MCF 10A (cell line): ENCODE measurements at regions not wholly inside any gene's neighbourhood (a gene's known extent, or its start where the extent isn't known, plus 50 kb on each side); places are given as distances from the start of the nearest gene placed in this dataset.
A peak's percentile ranks its signal among the peaks of the same experiment; 100 is the strongest.

ENCODE experiments used
- BruUV-seq: library from RNA; stranded (reverse); fragments of 400-500 nt; replicated peaks from 2 replicates; lab custom pipeline; 2021; lab: Mats Ljungman, UMichigan
- CTCF ChIA-PET: fragments of 300-600 bp; sonication (Branson Sonifier 250); formaldehyde crosslinking; extraction: SDS; loops from one replicate; lab custom pipeline; 2021; ENCODE audit warnings: antibody characterized with exemption, inconsistent platforms; lab: Yijun Ruan, JAX
- POLR2A ChIA-PET: fragments of 300-600, 350-650 bp; sonication (Branson Sonifier 250); formaldehyde crosslinking; extraction: SDS; loops from one replicate; lab custom pipeline; 2020; ENCODE audit warnings: antibody characterized with exemption, inconsistent platforms; lab: Yijun Ruan, JAX
- DNase-seq: peaks from one replicate; pipeline ENCODE4 v3.0.0-alpha.2; 2018; ENCODE audit not compliant: unreplicated experiment
- H3K27ac Mint-ChIP-seq: one replicate; pipeline ENCODE4 v1.8.0; 2022; ENCODE audit warnings: mild to moderate bottlenecking, low read depth, mixed read lengths; ENCODE audit not compliant: unreplicated experiment
- H3K27me3 Mint-ChIP-seq: one replicate; pipeline ENCODE4 v1.8.0; 2022; ENCODE audit warnings: mixed read lengths; ENCODE audit not compliant: insufficient read depth, unreplicated experiment
- H3K36me3 Mint-ChIP-seq: one replicate; pipeline ENCODE4 v1.8.0; 2022; ENCODE audit warnings: mild to moderate bottlenecking, moderate library complexity, mixed read lengths; ENCODE audit not compliant: insufficient read depth, unreplicated experiment
- H3K4me1 Mint-ChIP-seq: one replicate; pipeline ENCODE4 v1.8.0; 2022; ENCODE audit warnings: mixed read lengths; ENCODE audit not compliant: insufficient read depth, unreplicated experiment
- H3K4me3 Mint-ChIP-seq: one replicate; pipeline ENCODE4 v1.8.0; 2022; ENCODE audit warnings: mild to moderate bottlenecking, moderate library complexity, mixed read lengths; ENCODE audit not compliant: unreplicated experiment
- H3K9me3 Mint-ChIP-seq: one replicate; pipeline ENCODE4 v1.8.0; 2022; ENCODE audit warnings: mixed read lengths; ENCODE audit not compliant: unreplicated experiment
- CTCF ChIP-seq: fragments of 200-600 bp; IDR thresholded peaks from one replicate; pipeline ENCODE4 v1.8.0; 2022; ENCODE audit warnings: antibody characterized with exemption, mild to moderate bottlenecking; ENCODE audit not compliant: unreplicated experiment
- intact Hi-C: fragments of 100-400 bp; cut with micrococcal nuclease; formaldehyde crosslinking; loops from 2 replicates; pipeline ENCODE4 v1.14.1; 2022

- ChIA-PET CTCF (no interaction called here), POLR2A (no interaction called here)
- no TSS peak for BruUV-seq
- no peaks in the 10 kb centered on the region for H3K36me3 Mint-ChIP-seq
- no peaks in the 10 kb centered on the region for H3K9me3 Mint-ChIP-seq
- H3K4me3 Mint-ChIP-seq, result no peak overlapping the region
- TF ChIP-seq CTCF, result no peak
- H3K27me3 Mint-ChIP-seq, result no peaks in the 10 kb centered on the region
- DNase-seq, result no peak
- intact Hi-C loops, result no loop called here
- no peaks in the 10 kb centered on the region for H3K4me1 Mint-ChIP-seq
- no peak overlapping the region for H3K27ac Mint-ChIP-seq
Observed at GRCh38 chr6:123733180-123733579, 70.5 kb upstream of the NKAIN2 start.

GRCh38 chr6:123716506-123716905, 79.8 kb upstream of the TRDN start:
- POLR2A ChIA-PET, result interaction anchor here (0.6 kb wide), 1 partner anchor 325 kb away, joined by 3 read pairs; no protein-coding TSS in a partner anchor
- no TSS peak for BruUV-seq
- no peak overlapping the region for H3K4me3 Mint-ChIP-seq
- no peak overlapping the region for H3K27ac Mint-ChIP-seq
- intact Hi-C loops, result loop anchor here (5.0 kb wide), 1 partner anchor 324 kb away; no protein-coding TSS in a partner anchor
- no peaks in the 10 kb centered on the region for H3K36me3 Mint-ChIP-seq
- no peaks in the 10 kb centered on the region for H3K9me3 Mint-ChIP-seq
- TF ChIP-seq CTCF, result no peak
- DNase-seq, result peak; percentile 77
- H3K4me1 Mint-ChIP-seq, result no peaks in the 10 kb centered on the region
- CTCF ChIA-PET, result interaction anchor here (0.7 to 4.1 kb wide), 20 partner anchors 9 to 1141 kb away, joined by 3 to 61 read pairs (median 6); no protein-coding TSS in a partner anchor
- peaks cover 41% of the 10 kb centered on the region for H3K27me3 Mint-ChIP-seq

- Mint-ChIP-seq H3K27ac (no peak overlapping the region), H3K4me3 (no peak overlapping the region), H3K27me3 (peaks cover 47% of the 10 kb centered on the region), H3K36me3 (no peaks in the 10 kb centered on the region), H3K9me3 (no peaks in the 10 kb centered on the region), H3K4me1 (no peaks in the 10 kb centered on the region)
- TF ChIP-seq CTCF, result peak; percentile 61
- no TSS peak for BruUV-seq
- ChIA-PET CTCF (interaction anchor here (0.5 to 4.1 kb wide), 42 partner anchors 8 to 1549 kb away, joined by 3 to 61 read pairs (median 3); no protein-coding TSS in a partner anchor), POLR2A (no interaction called here)
- DNase-seq, result peak; percentile 51
- intact Hi-C loops, result loop anchor here (1.0 to 5.0 kb wide), 3 partner anchors 299 to 846 kb away; no protein-coding TSS in a partner anchor
Observed at GRCh38 chr6:123715006-123715863, 78.5 kb upstream of the TRDN start.

- ChIA-PET CTCF (interaction anchor here (0.7 to 4.1 kb wide), 3 partner anchors 9 to 319 kb away, joined by 4 to 25 read pairs (median 5); no protein-coding TSS in a partner anchor), POLR2A (interaction anchor here (0.6 to 0.7 kb wide), 2 partner anchors 14 to 1453 kb away, joined by 3 read pairs; no protein-coding TSS in a partner anchor)
- H3K36me3 Mint-ChIP-seq, result no peaks in the 10 kb centered on the region
- intact Hi-C loops, result no loop called here
- no peak overlapping the region for H3K27ac Mint-ChIP-seq
- no peaks in the 10 kb centered on the region for H3K4me1 Mint-ChIP-seq
- no peak for TF ChIP-seq CTCF
- no TSS peak for BruUV-seq
- H3K4me3 Mint-ChIP-seq, result no peak overlapping the region
- no peaks in the 10 kb centered on the region for H3K9me3 Mint-ChIP-seq
- no peak for DNase-seq
- H3K27me3 Mint-ChIP-seq, result peaks cover 47% of the 10 kb centered on the region
Observed at GRCh38 chr6:123712831-123713230, 76.1 kb upstream of the TRDN start.
